Nephron progenitor cell (in vitro differentiated cells): ENCODE measurements at regions not wholly inside any gene's neighbourhood (a gene's known extent, or its start where the extent isn't known, plus 50 kb on each side); places are given as distances from the start of the nearest gene placed in this dataset.

Source experiments
- DNase-seq: peaks from one replicate; pipeline ENCODE4 v3.0.0; 2021
- H3K27ac Mint-ChIP-seq: 2 replicates; pipeline ENCODE4 v1.8.0; 2021; ENCODE audit warnings: mild to moderate bottlenecking, moderate library complexity, mixed read lengths
- H3K27me3 Mint-ChIP-seq: 2 replicates; pipeline ENCODE4 v1.8.0; 2021; ENCODE audit warnings: mild to moderate bottlenecking, low read depth, mixed read lengths; ENCODE audit not compliant: poor library complexity
- H3K36me3 Mint-ChIP-seq: 2 replicates; pipeline ENCODE4 v1.8.0; 2021; ENCODE audit warnings: low read depth, mixed read lengths
- H3K4me1 Mint-ChIP-seq: 2 replicates; pipeline ENCODE4 v1.8.0; 2021; ENCODE audit warnings: mixed read lengths
- H3K4me3 Mint-ChIP-seq: 2 replicates; pipeline ENCODE4 v1.8.0; 2021; ENCODE audit warnings: mild to moderate bottlenecking, moderate library complexity, mixed read lengths
- H3K9me3 Mint-ChIP-seq: 2 replicates; pipeline ENCODE4 v1.8.0; 2021; ENCODE audit warnings: mild to moderate bottlenecking, moderate library complexity, mixed read lengths
- CTCF ChIP-seq: fragments of 200-600 bp; sonication (generic); IDR thresholded peaks from 2 replicates; pipeline ENCODE4 v1.5.0; 2021; ENCODE audit warnings: antibody characterized with exemption

GRCh38 chr14:54132496-54132895 is 175.9 kb upstream of the BMP4 start:
- no peak overlapping the region for H3K27ac Mint-ChIP-seq
- peaks cover 14% of the 10 kb centered on the region for H3K9me3 Mint-ChIP-seq
- H3K27me3 Mint-ChIP-seq, result peaks cover 2% of the 10 kb centered on the region
- H3K4me1 Mint-ChIP-seq, result peaks cover 13% of the 10 kb centered on the region
- H3K4me3 Mint-ChIP-seq, result no peak overlapping the region
- no peak for DNase-seq
- H3K36me3 Mint-ChIP-seq, result no peaks in the 10 kb centered on the region
- no peak for TF ChIP-seq CTCF

GRCh38 chr14:54133896-54134295 is 177.3 kb upstream of the BMP4 start:
- H3K27ac Mint-ChIP-seq, result no peak overlapping the region
- H3K27me3 Mint-ChIP-seq, result peaks cover 2% of the 10 kb centered on the region
- no peak overlapping the region for H3K4me3 Mint-ChIP-seq
- H3K9me3 Mint-ChIP-seq, result peaks cover 10% of the 10 kb centered on the region
- no peaks in the 10 kb centered on the region for H3K36me3 Mint-ChIP-seq
- no peak for DNase-seq
- peaks cover 21% of the 10 kb centered on the region for H3K4me1 Mint-ChIP-seq
- no peak for TF ChIP-seq CTCF

- no peak for DNase-seq
- H3K4me1 Mint-ChIP-seq, result peaks cover 29% of the 10 kb centered on the region
- H3K27me3 Mint-ChIP-seq, result no peaks in the 10 kb centered on the region
- H3K9me3 Mint-ChIP-seq, result peaks cover 1% of the 10 kb centered on the region
- H3K36me3 Mint-ChIP-seq, result no peaks in the 10 kb centered on the region
- TF ChIP-seq CTCF, result no peak
- no peak overlapping the region for H3K27ac Mint-ChIP-seq
- H3K4me3 Mint-ChIP-seq, result no peak overlapping the region
Observed at GRCh38 chr14:54135804-54136280, 179.2 kb upstream of the BMP4 start.

GRCh38 chr14:54136894-54137613 is 180.4 kb upstream of the BMP4 start:
- no peaks in the 10 kb centered on the region for H3K9me3 Mint-ChIP-seq
- H3K27me3 Mint-ChIP-seq, result no peaks in the 10 kb centered on the region
- no peaks in the 10 kb centered on the region for H3K36me3 Mint-ChIP-seq
- peaks cover 29% of the 10 kb centered on the region for H3K4me1 Mint-ChIP-seq
- DNase-seq, result no peak
- H3K27ac Mint-ChIP-seq, result no peak overlapping the region
- no peak for TF ChIP-seq CTCF
- H3K4me3 Mint-ChIP-seq, result no peak overlapping the region

- Mint-ChIP-seq H3K4me1 (peaks cover 29% of the 10 kb centered on the region), H3K27ac (no peak overlapping the region), H3K9me3 (peaks cover 4% of the 10 kb centered on the region), H3K27me3 (no peaks in the 10 kb centered on the region), H3K4me3 (no peak overlapping the region), H3K36me3 (peaks cover 2% of the 10 kb centered on the region)
- DNase-seq, result no peak
- no peak for TF ChIP-seq CTCF
Observed at GRCh38 chr14:54137614-54137961, 181.0 kb upstream of the BMP4 start.

- H3K4me3 Mint-ChIP-seq, result no peak overlapping the region
- no peak overlapping the region for H3K27ac Mint-ChIP-seq
- H3K27me3 Mint-ChIP-seq, result peaks cover 1% of the 10 kb centered on the region
- no peak for DNase-seq
- peaks cover 5% of the 10 kb centered on the region for H3K9me3 Mint-ChIP-seq
- peaks cover 6% of the 10 kb centered on the region for H3K36me3 Mint-ChIP-seq
- TF ChIP-seq CTCF, result no peak
- peaks cover 29% of the 10 kb centered on the region for H3K4me1 Mint-ChIP-seq
Observed at GRCh38 chr14:54138024-54138353, 181.4 kb upstream of the BMP4 start.
